Endothelial cell of hepatic sinusoid (primary cell): ENCODE measurements at regions not wholly inside any gene's neighbourhood (a gene's known extent, or its start where the extent isn't known, plus 50 kb on each side); places are given as distances from the start of the nearest gene placed in this dataset.

Source experiments
- in situ Hi-C: cut with HindIII; loops from 2 replicates; pipeline ENCODE4 v1.10.0; 2017; ENCODE audit warnings: low sequenced_read_pairs

DNA sequence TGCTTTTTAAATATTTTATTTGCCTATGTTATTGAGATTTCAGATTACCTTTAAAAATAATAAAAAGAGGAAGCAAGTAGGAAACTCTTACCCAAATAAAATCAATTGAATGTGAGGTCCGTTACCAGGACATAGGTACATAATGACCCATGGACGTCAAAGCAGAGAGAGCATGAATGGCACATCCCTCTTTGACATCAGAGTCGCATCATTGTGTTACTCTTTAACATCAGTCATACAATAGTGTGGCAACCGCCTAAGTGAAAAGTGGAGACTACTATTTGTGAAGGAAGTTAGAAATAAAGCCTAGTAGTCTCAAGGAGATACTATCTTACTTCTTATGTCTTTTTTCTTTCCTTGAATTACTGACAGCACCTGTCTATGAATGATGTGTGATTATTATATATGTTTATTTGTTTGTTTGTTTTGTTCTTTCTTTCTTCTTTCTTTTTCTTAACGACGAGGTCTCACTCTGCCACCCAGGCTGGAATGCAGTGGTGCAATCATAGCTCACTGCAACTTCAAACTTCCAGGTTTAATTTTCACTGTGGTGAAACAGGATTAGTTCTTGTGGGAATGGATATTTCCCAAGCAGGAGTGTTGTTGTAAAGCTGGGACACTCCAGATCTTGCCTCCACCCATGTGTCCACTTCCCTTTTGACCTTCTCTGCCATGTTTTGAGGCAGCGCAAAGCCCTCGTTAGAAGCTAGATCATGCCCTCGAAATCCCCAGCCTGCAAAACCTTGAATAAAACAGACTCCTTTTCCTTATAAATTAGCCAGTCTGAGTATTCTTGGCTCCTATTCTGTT lies 407.2 kb upstream of the NETO1 start:
- in situ Hi-C loops: no loop called here

DNA sequence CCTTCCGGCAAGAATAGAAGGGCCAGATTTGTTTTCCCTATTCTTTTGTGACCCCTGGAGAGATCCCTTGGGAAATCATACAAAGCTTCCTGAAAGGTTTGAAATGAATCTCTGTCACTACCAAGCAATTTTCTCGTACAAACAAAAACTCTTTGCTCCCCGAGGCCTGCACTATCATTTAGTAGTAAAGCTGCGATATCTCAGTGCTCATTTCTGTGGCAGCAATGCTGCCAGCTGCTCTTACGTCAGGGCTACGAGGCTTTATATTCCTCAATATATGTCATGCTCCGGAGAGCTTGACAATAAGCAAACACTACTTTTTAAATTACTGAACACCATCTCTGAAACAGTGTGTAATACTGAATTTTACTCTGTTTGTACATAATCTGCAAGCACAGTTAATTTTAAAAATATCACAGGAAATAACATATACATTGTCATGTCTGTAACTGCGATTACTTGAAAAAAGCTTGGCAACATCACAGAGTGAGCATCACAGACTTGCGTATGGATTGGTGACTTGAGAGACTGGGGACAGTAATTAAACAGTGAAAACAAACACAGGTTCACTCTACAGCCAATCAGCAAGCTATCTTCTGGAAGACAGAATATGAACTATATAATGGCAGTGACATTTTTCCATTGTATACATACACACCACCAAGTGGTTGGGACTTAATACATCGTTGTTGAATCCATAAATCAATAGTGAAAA lies 403.3 kb upstream of the NETO1 start:
- in situ Hi-C loops: no loop called here

GRCh38 chr18:73264562-73264921 lies 396.8 kb upstream of the NETO1 start:
- in situ Hi-C loops: no loop called here

GRCh38 chr18:73261923-73262322 lies 394.1 kb upstream of the NETO1 start:
- in situ Hi-C loops: no loop called here

DNA sequence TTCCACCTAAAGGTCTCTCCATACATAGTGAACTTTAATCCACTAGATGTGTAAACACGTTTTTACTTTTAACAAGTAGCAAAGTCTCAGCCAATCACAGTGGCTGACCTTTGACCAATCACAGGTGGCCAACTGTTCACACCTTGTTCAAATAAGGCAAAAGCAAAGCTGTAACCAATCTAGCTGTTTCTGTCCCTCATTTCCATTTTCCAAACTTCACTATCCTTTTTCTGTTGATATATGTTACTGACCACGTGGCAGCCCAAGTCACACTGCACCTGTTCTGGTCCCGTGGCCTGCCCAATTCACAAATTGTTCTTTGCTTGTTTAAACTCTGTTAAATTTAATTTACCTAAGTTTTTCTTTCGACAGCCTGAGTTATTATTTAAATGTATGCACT lies 393.5 kb upstream of the NETO1 start:
- in situ Hi-C loops: no loop called here

GRCh38 chr18:73258375-73259087 lies 390.7 kb upstream of the NETO1 start:
- in situ Hi-C loops: no loop called here

GRCh38 chr18:73254564-73254963 lies 386.8 kb upstream of the NETO1 start:
- in situ Hi-C loops: no loop called here

GRCh38 chr18:73249030-73249429 lies 381.2 kb upstream of the NETO1 start:
- in situ Hi-C loops: no loop called here

GRCh38 chr18:73246763-73247162 lies 379.0 kb upstream of the NETO1 start:
- in situ Hi-C loops: no loop called here

DNA sequence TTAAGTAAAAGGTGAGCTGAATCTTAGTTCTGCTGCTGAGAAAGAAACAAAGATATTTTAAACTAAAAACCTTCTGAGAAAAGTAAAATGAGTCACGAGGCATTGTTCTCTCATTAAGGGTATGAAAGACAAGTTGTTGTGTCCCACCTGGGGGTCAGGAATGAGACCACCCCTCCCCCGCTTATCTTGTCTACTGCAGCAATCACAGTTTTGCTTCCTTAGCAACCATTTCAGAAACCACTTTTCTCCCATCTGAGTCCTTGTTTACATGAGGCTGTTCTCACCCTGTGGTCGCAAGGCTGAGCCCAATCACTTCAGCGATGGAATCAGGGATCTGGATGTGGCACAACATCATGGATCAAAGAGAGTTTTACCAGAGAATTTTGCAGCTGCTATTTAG lies 377.6 kb upstream of the NETO1 start:
- in situ Hi-C loops: no loop called here

- in situ Hi-C loops: no loop called here
Observed at GRCh38 chr18:73244401-73244800, 376.6 kb upstream of the NETO1 start.

DNA sequence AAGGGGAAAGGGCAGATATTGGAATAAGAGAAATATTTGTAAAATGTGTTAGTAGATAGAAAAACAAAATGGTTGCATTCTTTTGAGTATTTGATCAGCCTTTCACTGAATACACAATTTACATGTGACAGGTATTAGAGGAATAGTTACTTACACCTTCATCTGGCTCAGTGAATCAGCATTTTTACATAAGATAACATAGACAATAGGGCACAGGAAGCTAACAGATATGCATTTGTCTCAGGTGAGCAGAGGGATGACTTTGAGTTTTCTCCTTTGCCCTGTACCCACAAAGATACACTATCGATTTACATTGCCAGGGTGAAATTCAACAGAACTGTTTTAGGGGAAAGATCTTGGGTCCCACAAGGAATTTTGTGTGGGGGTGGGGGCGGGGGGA lies 373.1 kb upstream of the NETO1 start:
- in situ Hi-C loops: no loop called here

GRCh38 chr18:73235921-73236320 lies 368.1 kb upstream of the NETO1 start:
- in situ Hi-C loops: no loop called here

GRCh38 chr18:73235491-73235890 lies 367.7 kb upstream of the NETO1 start:
- in situ Hi-C loops: no loop called here

DNA sequence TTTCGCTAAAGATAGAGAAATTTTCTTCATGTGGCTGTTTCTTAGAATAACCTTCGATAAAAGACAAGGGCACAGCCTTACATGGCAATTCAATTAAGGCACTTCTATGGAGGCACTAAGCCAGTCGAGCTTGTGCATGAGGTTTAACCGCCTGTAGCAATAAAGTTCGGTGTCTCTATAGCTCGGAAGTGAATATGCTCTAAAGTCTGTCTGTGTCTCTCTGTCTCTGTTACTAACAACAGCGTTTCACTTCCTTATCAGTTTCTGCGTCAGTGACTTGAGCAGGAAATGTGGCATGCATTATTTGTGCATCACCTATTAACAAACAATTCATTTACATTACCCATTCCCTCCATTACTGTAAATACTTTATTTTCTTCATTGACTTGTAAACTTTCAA lies 365.1 kb upstream of the NETO1 start:
- in situ Hi-C loops: no loop called here

DNA sequence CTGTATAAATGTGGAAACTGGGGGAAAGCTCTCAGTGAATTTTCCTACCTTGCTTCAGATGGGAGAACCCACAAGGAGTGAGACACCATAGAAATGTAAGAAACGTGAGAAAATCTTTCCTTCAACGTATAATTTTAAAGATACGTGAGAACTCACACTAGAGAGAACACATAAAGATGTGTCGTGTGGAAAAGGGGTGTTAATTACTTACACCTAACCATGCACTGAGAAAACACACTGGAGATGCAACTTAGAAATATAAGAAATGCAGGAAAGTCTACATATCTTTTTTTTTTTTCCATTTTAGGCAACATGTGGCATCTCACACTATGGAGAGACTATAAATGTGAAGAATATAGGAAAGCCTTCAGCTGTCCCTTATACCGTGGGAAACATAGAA lies 352.9 kb upstream of the NETO1 start:
- in situ Hi-C loops: loop anchor here (5.0 kb wide), 1 partner anchor 33 kb away; no protein-coding TSS in a partner anchor

GRCh38 chr18:73218293-73218692 lies 350.5 kb upstream of the NETO1 start:
- in situ Hi-C loops: no loop called here

DNA sequence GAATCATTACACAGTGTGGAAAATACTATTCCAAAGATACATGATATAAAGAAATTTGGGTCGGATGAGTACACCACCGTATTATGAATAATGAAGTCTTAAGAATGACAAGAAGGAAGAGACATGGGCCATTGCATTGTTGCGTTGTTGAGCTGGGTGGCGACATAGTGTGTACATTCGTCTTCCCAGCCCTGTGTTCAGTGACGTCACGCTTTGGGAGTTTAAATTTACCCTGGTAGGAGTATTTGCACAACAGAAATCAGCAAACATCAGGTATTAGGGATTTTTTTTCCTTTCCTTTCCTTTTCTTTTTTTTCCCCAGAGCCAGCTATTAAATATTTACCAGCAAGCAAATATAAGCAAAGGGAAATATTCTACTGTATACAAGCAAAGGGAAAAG lies 347.2 kb upstream of the NETO1 start:
- in situ Hi-C loops: no loop called here

DNA sequence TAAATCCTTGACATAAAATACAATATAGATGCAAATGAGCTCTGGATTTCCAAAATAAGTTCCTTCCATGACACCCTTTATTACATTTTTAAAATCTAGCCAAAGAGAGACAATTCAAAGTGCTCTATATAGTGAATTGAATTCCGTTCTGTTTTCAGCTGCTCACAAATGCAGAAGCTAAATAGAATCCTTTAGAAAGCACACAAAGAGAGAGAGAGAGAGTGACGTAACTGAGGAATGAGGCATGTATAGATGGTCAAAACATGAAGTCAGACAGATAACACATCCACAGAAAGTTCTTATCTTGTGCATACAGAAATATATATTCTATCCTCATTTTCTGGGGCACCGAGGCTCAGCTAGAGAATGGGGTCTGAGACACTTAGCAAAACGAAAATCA lies 344.7 kb upstream of the NETO1 start:
- in situ Hi-C loops: no loop called here

DNA sequence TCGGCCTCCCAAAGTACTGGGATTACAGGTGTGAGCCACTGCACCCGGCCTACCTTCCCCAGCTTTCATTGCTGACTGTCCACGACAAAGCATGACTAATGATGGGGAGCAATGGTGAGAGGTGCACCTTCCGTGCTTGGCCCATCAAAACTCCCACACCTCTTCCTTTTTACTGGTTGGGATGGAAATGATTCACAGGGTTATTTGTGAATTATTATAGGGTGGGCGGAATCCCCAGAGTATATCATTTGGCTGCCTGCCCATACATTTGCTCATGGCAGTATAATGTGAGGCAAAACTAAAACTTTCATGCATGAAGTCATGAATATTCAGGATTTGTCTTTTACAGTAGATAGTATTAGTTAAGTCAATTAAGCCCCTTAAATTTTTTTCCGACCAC lies 334.2 kb upstream of the NETO1 start:
- in situ Hi-C loops: no loop called here

GRCh38 chr18:73199151-73199550 lies 331.4 kb upstream of the NETO1 start:
- in situ Hi-C loops: no loop called here

- in situ Hi-C loops: loop anchor here (5.0 kb wide), 1 partner anchor 33 kb away; no protein-coding TSS in a partner anchor
Observed at GRCh38 chr18:73189718-73190117, 321.9 kb upstream of the NETO1 start.
